Liver (tissue), 3 donors: ENCODE measurements at regions not wholly inside any gene's neighbourhood (a gene's known extent, or its start where the extent isn't known, plus 50 kb on each side); places are given as distances from the start of the nearest gene placed in this dataset.

Experiments
- EGR1 ChIP-seq, 2 donors: IDR thresholded peaks; 2 replicates each; pipeline ENCODE4 v1.6.1; 2016 to 2018; ENCODE audit warnings: antibody characterized with exemption in 2 of 2, low read depth in 2 of 2
- FOXA1 ChIP-seq: IDR thresholded peaks from 2 replicates; pipeline ENCODE4 v1.6.1; 2016; ENCODE audit warnings: antibody characterized with exemption
- GABPA ChIP-seq, 2 donors: IDR thresholded peaks in 1 of 2; conservative IDR thresholded peaks in 1 of 2; 2 replicates each; pipeline ENCODE4 v1.6.1; 2016; ENCODE audit warnings: antibody characterized with exemption in 2 of 2, mild to moderate bottlenecking in 1 of 2, moderate library complexity in 1 of 2
- HNF4A ChIP-seq, 2 donors: conservative IDR thresholded peaks; 2 replicates each; pipeline ENCODE4 v1.6.1; 2016; ENCODE audit warnings: antibody characterized with exemption in 2 of 2, mild to moderate bottlenecking in 2 of 2
- JUND ChIP-seq, 2 donors: IDR thresholded peaks; 2 replicates each; pipeline ENCODE4 v1.6.1; 2016; ENCODE audit warnings: antibody characterized with exemption in 2 of 2
- RXRA ChIP-seq, 2 donors: IDR thresholded peaks; 2 replicates each; pipeline ENCODE4 v1.6.1; 2017 to 2018; ENCODE audit warnings: antibody characterized with exemption in 2 of 2, mild to moderate bottlenecking in 1 of 2
- TAF1 ChIP-seq: conservative IDR thresholded peaks from 2 replicates; pipeline ENCODE4 v1.6.1; 2016; ENCODE audit warnings: antibody characterized with exemption, mild to moderate bottlenecking
- YY1 ChIP-seq: IDR thresholded peaks from 2 replicates; pipeline ENCODE4 v1.6.1; 2016; ENCODE audit warnings: antibody characterized with exemption, mild to moderate bottlenecking
- TF ChIP-seq, protein P1 (sequence below): fragments of 150-350 bp; IDR thresholded peaks from 2 replicates; pipeline ENCODE4 v1.5.1; 2017; ENCODE audit warnings: improper control_type of control experiment, low read depth, low read length; ENCODE audit not compliant: missing input control
- TF ChIP-seq, protein P2 (sequence below): IDR thresholded peaks from 2 replicates; pipeline ENCODE4 v1.6.1; 2016; ENCODE audit warnings: antibody characterized with exemption
- TF ChIP-seq, protein P3 (sequence below): IDR thresholded peaks from 2 replicates; pipeline ENCODE4 v1.6.1; 2016; ENCODE audit warnings: antibody characterized with exemption, mild to moderate bottlenecking
- TF ChIP-seq, protein P4 (sequence below): IDR thresholded peaks from 2 replicates; pipeline ENCODE4 v1.6.1; 2016; ENCODE audit warnings: antibody characterized with exemption
- donor health status: healthy.
- donor health status: healthy.

DNA sequence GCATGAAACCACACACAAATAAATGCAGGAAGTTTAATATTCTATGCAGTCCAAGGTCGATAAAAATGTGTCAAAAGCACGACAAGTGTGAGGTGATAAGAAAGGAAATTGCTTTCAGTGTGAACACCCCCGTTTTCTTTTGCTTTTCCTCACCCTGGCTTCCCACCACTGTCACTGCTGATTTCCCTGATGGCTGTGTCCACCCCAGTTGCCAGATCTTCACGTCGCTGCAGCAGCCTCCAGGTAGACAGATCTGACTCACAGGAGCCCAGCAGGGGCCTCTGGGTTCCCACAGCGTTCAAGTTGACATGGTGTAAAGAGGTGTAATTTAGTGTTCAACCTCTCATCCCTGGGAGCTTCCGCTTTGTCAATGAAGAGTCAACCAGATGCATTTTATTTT lies 128.0 kb upstream of the TACR1 start:
- TF ChIP-seq, protein P1, sequence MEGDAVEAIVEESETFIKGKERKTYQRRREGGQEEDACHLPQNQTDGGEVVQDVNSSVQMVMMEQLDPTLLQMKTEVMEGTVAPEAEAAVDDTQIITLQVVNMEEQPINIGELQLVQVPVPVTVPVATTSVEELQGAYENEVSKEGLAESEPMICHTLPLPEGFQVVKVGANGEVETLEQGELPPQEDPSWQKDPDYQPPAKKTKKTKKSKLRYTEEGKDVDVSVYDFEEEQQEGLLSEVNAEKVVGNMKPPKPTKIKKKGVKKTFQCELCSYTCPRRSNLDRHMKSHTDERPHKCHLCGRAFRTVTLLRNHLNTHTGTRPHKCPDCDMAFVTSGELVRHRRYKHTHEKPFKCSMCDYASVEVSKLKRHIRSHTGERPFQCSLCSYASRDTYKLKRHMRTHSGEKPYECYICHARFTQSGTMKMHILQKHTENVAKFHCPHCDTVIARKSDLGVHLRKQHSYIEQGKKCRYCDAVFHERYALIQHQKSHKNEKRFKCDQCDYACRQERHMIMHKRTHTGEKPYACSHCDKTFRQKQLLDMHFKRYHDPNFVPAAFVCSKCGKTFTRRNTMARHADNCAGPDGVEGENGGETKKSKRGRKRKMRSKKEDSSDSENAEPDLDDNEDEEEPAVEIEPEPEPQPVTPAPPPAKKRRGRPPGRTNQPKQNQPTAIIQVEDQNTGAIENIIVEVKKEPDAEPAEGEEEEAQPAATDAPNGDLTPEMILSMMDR = no peak
- TF ChIP-seq YY1 (no peak), GABPA (IDR thresholded peaks at IDR 0.05 in 1 of 2, conservative IDR thresholded peaks at IDR 0.05 in 1 of 2) (no peak), JUND (IDR thresholded peaks at IDR 0.05) (no peak), TAF1 (no peak), HNF4A (conservative IDR thresholded peaks at IDR 0.05) (no peak), EGR1 (IDR thresholded peaks at IDR 0.05; ENCODE audit: low read depth in 2 of 2) (no peak), FOXA1 (no peak), RXRA (IDR thresholded peaks at IDR 0.05) (no peak)
- TF ChIP-seq, protein P2, sequence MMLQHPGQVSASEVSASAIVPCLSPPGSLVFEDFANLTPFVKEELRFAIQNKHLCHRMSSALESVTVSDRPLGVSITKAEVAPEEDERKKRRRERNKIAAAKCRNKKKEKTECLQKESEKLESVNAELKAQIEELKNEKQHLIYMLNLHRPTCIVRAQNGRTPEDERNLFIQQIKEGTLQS = no peak
- TF ChIP-seq, protein P3, sequence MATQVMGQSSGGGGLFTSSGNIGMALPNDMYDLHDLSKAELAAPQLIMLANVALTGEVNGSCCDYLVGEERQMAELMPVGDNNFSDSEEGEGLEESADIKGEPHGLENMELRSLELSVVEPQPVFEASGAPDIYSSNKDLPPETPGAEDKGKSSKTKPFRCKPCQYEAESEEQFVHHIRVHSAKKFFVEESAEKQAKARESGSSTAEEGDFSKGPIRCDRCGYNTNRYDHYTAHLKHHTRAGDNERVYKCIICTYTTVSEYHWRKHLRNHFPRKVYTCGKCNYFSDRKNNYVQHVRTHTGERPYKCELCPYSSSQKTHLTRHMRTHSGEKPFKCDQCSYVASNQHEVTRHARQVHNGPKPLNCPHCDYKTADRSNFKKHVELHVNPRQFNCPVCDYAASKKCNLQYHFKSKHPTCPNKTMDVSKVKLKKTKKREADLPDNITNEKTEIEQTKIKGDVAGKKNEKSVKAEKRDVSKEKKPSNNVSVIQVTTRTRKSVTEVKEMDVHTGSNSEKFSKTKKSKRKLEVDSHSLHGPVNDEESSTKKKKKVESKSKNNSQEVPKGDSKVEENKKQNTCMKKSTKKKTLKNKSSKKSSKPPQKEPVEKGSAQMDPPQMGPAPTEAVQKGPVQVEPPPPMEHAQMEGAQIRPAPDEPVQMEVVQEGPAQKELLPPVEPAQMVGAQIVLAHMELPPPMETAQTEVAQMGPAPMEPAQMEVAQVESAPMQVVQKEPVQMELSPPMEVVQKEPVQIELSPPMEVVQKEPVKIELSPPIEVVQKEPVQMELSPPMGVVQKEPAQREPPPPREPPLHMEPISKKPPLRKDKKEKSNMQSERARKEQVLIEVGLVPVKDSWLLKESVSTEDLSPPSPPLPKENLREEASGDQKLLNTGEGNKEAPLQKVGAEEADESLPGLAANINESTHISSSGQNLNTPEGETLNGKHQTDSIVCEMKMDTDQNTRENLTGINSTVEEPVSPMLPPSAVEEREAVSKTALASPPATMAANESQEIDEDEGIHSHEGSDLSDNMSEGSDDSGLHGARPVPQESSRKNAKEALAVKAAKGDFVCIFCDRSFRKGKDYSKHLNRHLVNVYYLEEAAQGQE = no peak
- TF ChIP-seq, protein P4, sequence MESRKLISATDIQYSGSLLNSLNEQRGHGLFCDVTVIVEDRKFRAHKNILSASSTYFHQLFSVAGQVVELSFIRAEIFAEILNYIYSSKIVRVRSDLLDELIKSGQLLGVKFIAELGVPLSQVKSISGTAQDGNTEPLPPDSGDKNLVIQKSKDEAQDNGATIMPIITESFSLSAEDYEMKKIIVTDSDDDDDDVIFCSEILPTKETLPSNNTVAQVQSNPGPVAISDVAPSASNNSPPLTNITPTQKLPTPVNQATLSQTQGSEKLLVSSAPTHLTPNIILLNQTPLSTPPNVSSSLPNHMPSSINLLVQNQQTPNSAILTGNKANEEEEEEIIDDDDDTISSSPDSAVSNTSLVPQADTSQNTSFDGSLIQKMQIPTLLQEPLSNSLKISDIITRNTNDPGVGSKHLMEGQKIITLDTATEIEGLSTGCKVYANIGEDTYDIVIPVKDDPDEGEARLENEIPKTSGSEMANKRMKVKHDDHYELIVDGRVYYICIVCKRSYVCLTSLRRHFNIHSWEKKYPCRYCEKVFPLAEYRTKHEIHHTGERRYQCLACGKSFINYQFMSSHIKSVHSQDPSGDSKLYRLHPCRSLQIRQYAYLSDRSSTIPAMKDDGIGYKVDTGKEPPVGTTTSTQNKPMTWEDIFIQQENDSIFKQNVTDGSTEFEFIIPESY = no peak
